Common myeloid progenitor, CD34-positive (primary cell): ENCODE measurements at regions not wholly inside any gene's neighbourhood (a gene's known extent, or its start where the extent isn't known, plus 50 kb on each side); places are given as distances from the start of the nearest gene placed in this dataset.

Experiments
- CTCF ChIA-PET: fragments of 350-600 bp; sonication (Branson Sonifier 250); formaldehyde crosslinking; loops from one replicate; lab custom pipeline; 2021; ENCODE audit warnings: antibody characterized with exemption; lab: Charles Lee
- POLR2A ChIA-PET: fragments of 350-600 bp; sonication (Branson Sonifier 250); formaldehyde crosslinking; loops from one replicate; lab custom pipeline; 2021; ENCODE audit warnings: antibody characterized with exemption; lab: Charles Lee
- DNase-seq, 3 donors: peaks; one replicate each; pipeline versions ENCODE4 v3.0.0 to v3.0.0-alpha.2; 2013
- H3K27ac ChIP-seq, 2 experiments: 1 replicate in 1 of 2; 2 replicates in 1 of 2; pipeline ENCODE4 v1.7.0; 2013; ENCODE audit warnings: inconsistent platforms in 2 of 2, low read length in 2 of 2, mild to moderate bottlenecking in 2 of 2, low read depth in 1 of 2, moderate library complexity in 1 of 2; ENCODE audit not compliant: severe bottlenecking in 2 of 2, insufficient read depth in 1 of 2, poor library complexity in 1 of 2
- H3K27me3 ChIP-seq, 5 experiments: replicated peaks in 2 of 5; 1 replicate in 3 of 5; 2 replicates in 2 of 5; pipeline versions ENCODE4 v1.6.1 to v1.7.0; 2013; ENCODE audit warnings: low read length in 4 of 5, mild to moderate bottlenecking in 2 of 5, moderate library complexity in 2 of 5, inconsistent platforms in 1 of 5; ENCODE audit not compliant: insufficient read depth in 5 of 5, control insufficient read depth in 4 of 5
- H3K36me3 ChIP-seq, 4 experiments: 1 replicate in 2 of 4; 2 replicates in 2 of 4; pipeline versions ENCODE4 v1.6.1 to v1.7.0; 2013; ENCODE audit warnings: low read length in 3 of 4, control low read depth in 1 of 4, mild to moderate bottlenecking in 1 of 4; ENCODE audit not compliant: control insufficient read depth in 4 of 4, insufficient read depth in 4 of 4
- H3K4me1 ChIP-seq, 4 experiments: 1 replicate in 3 of 4; 2 replicates in 1 of 4; pipeline versions ENCODE4 v1.6.1 to v1.7.1; 2013; ENCODE audit warnings: low read length in 3 of 4, mild to moderate bottlenecking in 3 of 4, control low read depth in 1 of 4, inconsistent platforms in 1 of 4, moderate library complexity in 1 of 4; ENCODE audit not compliant: control insufficient read depth in 4 of 4, insufficient read depth in 4 of 4; ENCODE audit errors: control extremely low read depth in 1 of 4
- H3K4me3 ChIP-seq, 7 experiments: 1 replicate in 4 of 7; 2 replicates in 3 of 7; pipeline versions ENCODE4 v1.5.1 to v1.7.0; 2013; ENCODE audit warnings: mild to moderate bottlenecking in 7 of 7, low read length in 6 of 7, moderate library complexity in 6 of 7, inconsistent platforms in 2 of 7, low read depth in 2 of 7, control low read depth in 1 of 7; ENCODE audit not compliant: insufficient read depth in 4 of 7, control insufficient read depth in 1 of 7; ENCODE audit errors: extremely low read depth in 1 of 7
- H3K9me3 ChIP-seq, 5 experiments: 1 replicate in 4 of 5; 2 replicates in 1 of 5; pipeline versions ENCODE4 v1.6.1 to v1.7.1; 2013; ENCODE audit warnings: low read length in 4 of 5, mild to moderate bottlenecking in 2 of 5, inconsistent platforms in 1 of 5, low read depth in 1 of 5, moderate library complexity in 1 of 5; ENCODE audit not compliant: control insufficient read depth in 4 of 5, insufficient read depth in 2 of 5; ENCODE audit errors: control extremely low read depth in 1 of 5
- WGBS: methylation state at CpG from one replicate; pipeline ENCODE4 v1.1.5; 2013; ENCODE audit not compliant: insufficient coverage; 5-methylcytosine and 5-hydroxymethylcytosine counted together

DNA sequence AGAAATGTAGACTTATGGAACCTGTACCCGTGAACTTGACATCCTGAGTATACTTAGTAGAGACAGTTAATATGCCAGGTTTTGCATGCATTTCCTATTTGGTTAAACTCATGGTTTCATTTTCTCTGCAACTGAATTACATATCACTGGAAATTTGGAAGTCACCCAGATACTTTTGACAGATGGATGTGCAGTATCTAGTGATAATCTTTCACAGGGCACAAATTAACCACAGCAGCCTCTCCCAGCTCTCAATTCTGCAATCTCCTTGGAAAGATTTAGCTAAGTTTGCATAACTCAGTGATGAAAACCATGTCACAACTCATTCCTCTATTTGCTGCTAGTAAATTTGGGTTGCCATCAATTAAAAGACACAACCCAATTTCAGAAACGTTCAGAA, 162.3 kb upstream of the TPM1 start:
- peaks cover 0 to 2% (median 0%) of the 10 kb centered on the region in 5 experiments for H3K9me3 ChIP-seq
- H3K27ac ChIP-seq = no peak overlapping the region
- peaks cover 0 to 1% (median 0%) of the 10 kb centered on the region in 5 experiments for H3K27me3 ChIP-seq
- ChIA-PET CTCF (interaction anchor here (0.7 kb wide), 1 partner anchor 15 kb away, joined by 3 read pairs; no protein-coding TSS in a partner anchor), POLR2A (no interaction called here)
- peak overlapping the region in 2 of 7 experiments; percentile 58 to 66 for H3K4me3 ChIP-seq
- DNase-seq = peak; percentile 31 to 60 (median 55)
- no CpG with 5 or more reads among the region's 2 CpGs for WGBS
- H3K4me1 ChIP-seq = peaks cover 0 to 17% (median 6%) of the 10 kb centered on the region in 4 experiments
- no peaks in the 10 kb centered on the region for H3K36me3 ChIP-seq

DNA sequence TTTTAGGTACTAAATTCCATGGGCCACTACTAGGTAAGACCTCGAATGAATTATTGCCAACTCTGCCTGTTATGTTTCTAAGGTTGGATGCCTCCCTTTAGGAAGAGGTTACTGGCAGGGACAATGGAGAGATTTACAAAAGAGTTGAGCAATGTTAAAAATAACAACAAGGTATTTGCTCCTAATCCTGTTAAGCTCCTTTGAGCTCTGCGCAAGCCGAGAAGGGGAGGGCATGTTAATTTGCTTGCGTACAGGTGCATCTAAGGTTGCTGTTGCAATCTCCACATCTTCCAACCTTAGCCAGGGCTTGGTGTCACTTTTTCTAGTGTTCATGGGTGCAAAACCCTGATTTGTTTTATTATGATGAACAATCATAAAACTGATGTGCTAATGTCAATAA, 161.5 kb upstream of the TPM1 start:
- ChIA-PET POLR2A (no interaction called here), CTCF (no interaction called here)
- 95% methylated on average over 4 of the region's 4 CpGs for WGBS
- Histone ChIP-seq H3K27me3 (peaks cover 0 to 1% (median 0%) of the 10 kb centered on the region in 5 experiments), H3K9me3 (peaks cover 0 to 2% (median 0%) of the 10 kb centered on the region in 5 experiments), H3K4me3 (no peak overlapping the region), H3K36me3 (no peaks in the 10 kb centered on the region), H3K27ac (no peak overlapping the region), H3K4me1 (peaks cover 0 to 17% (median 6%) of the 10 kb centered on the region in 4 experiments)
- no peak for DNase-seq

DNA sequence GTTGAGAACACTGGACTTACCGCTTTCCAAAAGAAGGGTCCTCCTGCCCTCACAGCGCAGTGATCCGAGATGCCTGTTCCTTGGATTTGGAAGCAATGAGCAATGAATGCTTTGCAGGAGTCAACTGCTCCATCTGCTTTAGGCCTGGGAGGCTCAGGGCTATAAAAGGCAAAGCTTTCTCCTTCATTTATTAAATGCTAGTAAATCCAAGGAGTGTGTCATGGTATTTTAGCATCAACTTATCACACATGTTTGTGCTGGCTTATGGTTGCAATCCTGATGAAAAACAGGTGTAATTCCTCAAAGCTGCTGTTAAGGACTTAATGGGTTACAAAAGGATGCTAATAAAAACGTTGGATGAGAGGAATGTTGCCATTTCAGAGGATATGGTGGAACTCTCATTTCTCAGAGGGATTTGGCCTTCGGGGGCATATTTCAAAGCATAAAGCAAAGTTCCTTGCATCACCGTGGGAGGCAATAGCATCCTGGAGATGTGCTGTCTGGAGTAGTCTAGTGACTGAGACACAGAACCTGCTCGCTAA, 158.5 kb upstream of the TPM1 start:
- Histone ChIP-seq H3K4me3 (no peak overlapping the region), H3K9me3 (peaks cover 0 to 2% (median 0%) of the 10 kb centered on the region in 5 experiments), H3K27me3 (peaks cover 0 to 3% (median 0%) of the 10 kb centered on the region in 5 experiments), H3K27ac (no peak overlapping the region), H3K36me3 (no peaks in the 10 kb centered on the region), H3K4me1 (peaks cover 0 to 16% (median 6%) of the 10 kb centered on the region in 4 experiments)
- ChIA-PET POLR2A (no interaction called here), CTCF (no interaction called here)
- no peak for DNase-seq
- 95% methylated on average over 7 of the region's 7 CpGs for WGBS

DNA sequence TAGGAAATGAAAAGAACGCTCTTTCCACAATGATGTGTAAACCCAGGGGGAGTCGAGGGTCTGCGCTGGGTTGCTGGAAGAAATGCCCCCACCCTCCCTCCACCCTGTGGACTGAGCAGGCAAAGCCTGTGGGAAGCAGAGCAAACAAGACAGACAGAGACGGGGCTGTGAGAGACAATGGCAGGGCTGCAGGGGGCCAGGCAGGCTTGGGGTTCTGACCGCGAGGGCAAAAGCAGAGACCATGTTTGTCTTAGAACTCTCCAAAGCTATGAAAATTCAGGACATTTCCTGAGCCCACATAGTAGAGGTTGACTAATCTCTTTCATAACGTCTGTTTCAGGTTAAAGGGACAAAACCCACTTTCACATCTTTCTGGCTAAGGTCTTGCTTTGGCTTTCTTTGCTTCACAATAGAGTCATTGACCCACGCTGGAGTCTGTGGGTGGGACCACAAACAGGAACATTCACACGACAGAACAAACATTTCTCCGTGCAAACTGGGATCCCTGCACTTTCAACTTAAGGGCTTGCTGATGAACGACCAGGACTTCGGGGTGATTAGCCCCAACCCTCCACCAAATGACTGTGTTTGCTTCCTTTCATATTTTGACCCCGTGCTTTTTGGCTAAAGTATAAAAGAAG, 156.0 kb upstream of the TPM1 start:
- WGBS = 70% methylated on average over 9 of the region's 13 CpGs
- H3K36me3 ChIP-seq = no peaks in the 10 kb centered on the region
- no peak for DNase-seq

GRCh38 chr15:62887113-62887570, 155.4 kb upstream of the TPM1 start:
- Histone ChIP-seq H3K27ac (no peak overlapping the region), H3K4me3 (no peak overlapping the region), H3K9me3 (peaks cover 0 to 2% (median 0%) of the 10 kb centered on the region in 5 experiments), H3K27me3 (peaks cover 0 to 3% (median 0%) of the 10 kb centered on the region in 5 experiments), H3K4me1 (no peaks in the 10 kb centered on the region), H3K36me3 (no peaks in the 10 kb centered on the region)
- ChIA-PET CTCF (no interaction called here), POLR2A (no interaction called here)
- 100% methylated on average over 3 of the region's 7 CpGs for WGBS
- no peak for DNase-seq

More for the DNA sequence above, 156.0 kb upstream of the TPM1 start:
- ChIA-PET POLR2A (no interaction called here), CTCF (no interaction called here)
- H3K4me3 ChIP-seq = no peak overlapping the region
- peaks cover 0 to 2% (median 0%) of the 10 kb centered on the region in 5 experiments for H3K9me3 ChIP-seq
- H3K27me3 ChIP-seq = peaks cover 0 to 3% (median 0%) of the 10 kb centered on the region in 5 experiments
- H3K27ac ChIP-seq = no peak overlapping the region
- no peaks in the 10 kb centered on the region for H3K4me1 ChIP-seq

DNA sequence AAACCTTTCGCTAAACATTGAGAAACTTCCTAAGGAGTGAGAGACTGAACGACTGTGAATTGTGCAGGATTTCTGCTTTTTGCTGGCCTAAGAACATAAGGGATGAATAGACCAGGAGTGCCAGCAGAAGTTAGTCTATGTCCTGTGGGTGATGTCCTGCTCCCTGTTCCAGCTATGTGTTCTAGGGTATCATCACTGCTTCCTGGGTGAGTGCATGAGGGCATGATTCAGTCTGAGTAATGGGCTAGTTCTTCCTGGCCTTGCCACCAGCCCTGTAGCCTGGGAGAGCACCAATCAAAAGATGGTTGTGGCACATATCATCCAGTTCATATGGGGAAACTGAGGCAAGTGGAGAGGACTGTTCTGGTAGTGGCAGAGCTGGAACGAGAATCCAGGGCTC, 153.9 kb upstream of the TPM1 start:
- no peak overlapping the region for H3K27ac ChIP-seq
- DNase-seq = no peak
- no peaks in the 10 kb centered on the region for H3K4me1 ChIP-seq
- H3K36me3 ChIP-seq = no peaks in the 10 kb centered on the region
- WGBS = 100% methylated on average over 3 of the region's 3 CpGs
- H3K4me3 ChIP-seq = no peak overlapping the region
- CTCF ChIA-PET = no interaction called here
- peaks cover 0 to 2% (median 0%) of the 10 kb centered on the region in 5 experiments for H3K9me3 ChIP-seq
- H3K27me3 ChIP-seq = peaks cover 0 to 3% (median 0%) of the 10 kb centered on the region in 5 experiments
- POLR2A ChIA-PET = no interaction called here

DNA sequence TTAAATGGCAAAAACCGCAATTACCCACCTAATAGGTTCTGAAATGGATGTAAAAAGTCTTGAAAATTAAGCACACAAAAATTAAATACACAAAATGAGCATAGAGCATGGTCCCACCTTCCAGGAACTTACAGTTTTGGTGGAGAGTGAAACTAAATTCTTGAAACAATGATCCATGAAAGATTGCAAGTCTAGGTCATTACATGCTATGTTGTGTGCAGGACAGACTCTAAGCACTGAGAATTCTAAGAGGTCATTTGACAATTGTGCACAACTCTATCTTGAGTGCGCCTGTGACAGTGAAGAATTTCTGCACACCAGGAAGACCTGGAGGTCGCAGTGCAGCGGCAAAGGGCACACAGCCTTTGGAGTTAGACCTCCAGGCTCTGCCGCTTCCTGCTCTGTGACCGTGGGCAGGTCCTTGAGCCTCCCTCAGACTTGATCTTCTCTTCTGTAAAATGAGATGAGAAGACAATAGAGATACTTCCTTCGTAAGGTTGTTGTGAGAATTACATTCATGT, 153.3 kb upstream of the TPM1 start:
- ChIA-PET POLR2A (interaction anchor here (0.6 kb wide), 1 partner anchor 647 kb away, joined by 4 read pairs; no protein-coding TSS in a partner anchor), CTCF (no interaction called here)
- Histone ChIP-seq H3K27me3 (peaks cover 0 to 3% (median 0%) of the 10 kb centered on the region in 5 experiments), H3K4me1 (no peaks in the 10 kb centered on the region), H3K27ac (no peak overlapping the region), H3K36me3 (no peaks in the 10 kb centered on the region), H3K9me3 (peaks cover 0 to 2% (median 0%) of the 10 kb centered on the region in 5 experiments), H3K4me3 (no peak overlapping the region)
- 96% methylated on average over 3 of the region's 7 CpGs for WGBS
- no peak for DNase-seq
